ENCODE measurements at regions not wholly inside any gene's neighbourhood (a gene's known extent, or its start where the extent isn't known, plus 50 kb on each side); places are given as distances from the start of the nearest gene placed in this dataset.

GRCh38 chr19:29879655-29879974, 62.4 kb upstream of the URI1 start:
- no peak for TF ChIP-seq CREB1 (CRISPR knock-in tag; IDR thresholded peaks at IDR 0.05)
- TF ChIP-seq, protein P1, sequence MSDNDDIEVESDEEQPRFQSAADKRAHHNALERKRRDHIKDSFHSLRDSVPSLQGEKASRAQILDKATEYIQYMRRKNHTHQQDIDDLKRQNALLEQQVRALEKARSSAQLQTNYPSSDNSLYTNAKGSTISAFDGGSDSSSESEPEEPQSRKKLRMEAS (CRISPR knock-in tag; IDR thresholded peaks at IDR 0.05): no peak
- no peak for TF ChIP-seq ZNF416 (CRISPR knock-in tag; IDR thresholded peaks at IDR 0.05)
- TF ChIP-seq, protein P2, sequence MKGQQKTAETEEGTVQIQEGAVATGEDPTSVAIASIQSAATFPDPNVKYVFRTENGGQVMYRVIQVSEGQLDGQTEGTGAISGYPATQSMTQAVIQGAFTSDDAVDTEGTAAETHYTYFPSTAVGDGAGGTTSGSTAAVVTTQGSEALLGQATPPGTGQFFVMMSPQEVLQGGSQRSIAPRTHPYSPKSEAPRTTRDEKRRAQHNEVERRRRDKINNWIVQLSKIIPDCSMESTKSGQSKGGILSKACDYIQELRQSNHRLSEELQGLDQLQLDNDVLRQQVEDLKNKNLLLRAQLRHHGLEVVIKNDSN (CRISPR knock-in tag; IDR thresholded peaks at IDR 0.05): no peak
- no peak for TF ChIP-seq NR2C2 (CRISPR knock-in tag; IDR thresholded peaks at IDR 0.05)
- no peak for TF ChIP-seq CBFB (CRISPR knock-in tag; IDR thresholded peaks at IDR 0.05; ENCODE audit: low read depth)
- no peak for TF ChIP-seq CTCF (IDR thresholded peaks at IDR 0.05)
- no peak for TF ChIP-seq ZNF121 (CRISPR knock-in tag; IDR thresholded peaks at IDR 0.05)
- TF ChIP-seq ATF2 (CRISPR knock-in tag; IDR thresholded peaks at IDR 0.05; ENCODE audit: borderline replicate concordance, low read depth): no peak
- no peak for TF ChIP-seq SP1 (CRISPR knock-in tag; conservative IDR thresholded peaks at IDR 0.05)
- TF ChIP-seq NR3C1 (CRISPR knock-in tag; conservative IDR thresholded peaks at IDR 0.05; ENCODE audit: low read depth): no peak
- TF ChIP-seq TEAD1 (CRISPR knock-in tag; IDR thresholded peaks at IDR 0.05): no peak
- no peak for TF ChIP-seq SMAD3 (CRISPR knock-in tag; IDR thresholded peaks at IDR 0.05; ENCODE audit: borderline replicate concordance)

Data from WTC11 (cell line).